Loucy (cell line): ENCODE measurements at regions not wholly inside any gene's neighbourhood (a gene's known extent, or its start where the extent isn't known, plus 50 kb on each side); places are given as distances from the start of the nearest gene placed in this dataset.

Experiments used
- CTCF ChIP-seq: fragments of 200-600 bp; sonication (generic); conservative IDR thresholded peaks from 2 replicates; pipeline ENCODE4 v1.5.1; 2014; ENCODE audit warnings: mild to moderate bottlenecking, antibody characterized with exemption, low read length
- EZH2phosphoT487 ChIP-seq: fragments of 200-600 bp; IDR thresholded peaks from 2 replicates; pipeline ENCODE4 v1.6.1; 2018; ENCODE audit warnings: antibody characterized with exemption, mild to moderate bottlenecking, moderate library complexity, borderline replicate concordance

- TF ChIP-seq CTCF: no peak
- TF ChIP-seq EZH2phosphoT487: no peak
Measured at GRCh38 chr6:169937389-169938261, 186.2 kb downstream of the ERMARD start.
